ENCODE measurements at regions not wholly inside any gene's neighbourhood (a gene's known extent, or its start where the extent isn't known, plus 50 kb on each side); places are given as distances from the start of the nearest gene placed in this dataset.

DNA sequence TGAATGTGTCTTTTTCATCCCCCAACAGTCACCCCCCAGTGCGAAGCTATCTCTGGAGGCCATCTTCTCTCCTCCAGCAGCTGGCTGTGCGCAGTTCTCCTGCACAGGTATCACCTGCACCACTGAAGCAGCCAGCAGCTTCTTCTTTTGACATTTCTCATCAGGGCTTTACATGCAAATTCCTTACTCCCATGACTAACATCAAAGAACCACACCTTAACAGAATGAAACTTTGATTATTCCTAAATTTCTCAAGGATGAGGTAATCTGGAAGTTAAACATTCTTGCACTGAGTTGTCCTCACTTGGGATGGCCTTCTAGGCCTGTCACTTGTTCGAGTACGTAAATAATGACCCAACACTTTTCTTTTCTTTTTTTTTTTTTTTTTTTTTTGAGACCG, 291.6 kb upstream of the HSFY2 start:
- TF ChIP-seq RAD21 (IDR thresholded peaks at IDR 0.05) = no peak
- no peak for TF ChIP-seq CTCF (IDR thresholded peaks at IDR 0.05; ENCODE audit: low read depth, low read length, missing input control)
- TF ChIP-seq MAX (IDR thresholded peaks at IDR 0.05) = no peak
- TF ChIP-seq YY1 (IDR thresholded peaks at IDR 0.05) = no peak
- TF ChIP-seq HNF4G (IDR thresholded peaks at IDR 0.05) = no peak
- TF ChIP-seq TAF1 (conservative IDR thresholded peaks at IDR 0.05) = no peak
- TF ChIP-seq, protein P1, sequence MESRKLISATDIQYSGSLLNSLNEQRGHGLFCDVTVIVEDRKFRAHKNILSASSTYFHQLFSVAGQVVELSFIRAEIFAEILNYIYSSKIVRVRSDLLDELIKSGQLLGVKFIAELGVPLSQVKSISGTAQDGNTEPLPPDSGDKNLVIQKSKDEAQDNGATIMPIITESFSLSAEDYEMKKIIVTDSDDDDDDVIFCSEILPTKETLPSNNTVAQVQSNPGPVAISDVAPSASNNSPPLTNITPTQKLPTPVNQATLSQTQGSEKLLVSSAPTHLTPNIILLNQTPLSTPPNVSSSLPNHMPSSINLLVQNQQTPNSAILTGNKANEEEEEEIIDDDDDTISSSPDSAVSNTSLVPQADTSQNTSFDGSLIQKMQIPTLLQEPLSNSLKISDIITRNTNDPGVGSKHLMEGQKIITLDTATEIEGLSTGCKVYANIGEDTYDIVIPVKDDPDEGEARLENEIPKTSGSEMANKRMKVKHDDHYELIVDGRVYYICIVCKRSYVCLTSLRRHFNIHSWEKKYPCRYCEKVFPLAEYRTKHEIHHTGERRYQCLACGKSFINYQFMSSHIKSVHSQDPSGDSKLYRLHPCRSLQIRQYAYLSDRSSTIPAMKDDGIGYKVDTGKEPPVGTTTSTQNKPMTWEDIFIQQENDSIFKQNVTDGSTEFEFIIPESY (IDR thresholded peaks at IDR 0.05) = no peak
- TF ChIP-seq, protein P2, sequence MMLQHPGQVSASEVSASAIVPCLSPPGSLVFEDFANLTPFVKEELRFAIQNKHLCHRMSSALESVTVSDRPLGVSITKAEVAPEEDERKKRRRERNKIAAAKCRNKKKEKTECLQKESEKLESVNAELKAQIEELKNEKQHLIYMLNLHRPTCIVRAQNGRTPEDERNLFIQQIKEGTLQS (IDR thresholded peaks at IDR 0.05) = no peak
- no peak for TF ChIP-seq HNF4A (conservative IDR thresholded peaks at IDR 0.05)
- TF ChIP-seq, protein P3, sequence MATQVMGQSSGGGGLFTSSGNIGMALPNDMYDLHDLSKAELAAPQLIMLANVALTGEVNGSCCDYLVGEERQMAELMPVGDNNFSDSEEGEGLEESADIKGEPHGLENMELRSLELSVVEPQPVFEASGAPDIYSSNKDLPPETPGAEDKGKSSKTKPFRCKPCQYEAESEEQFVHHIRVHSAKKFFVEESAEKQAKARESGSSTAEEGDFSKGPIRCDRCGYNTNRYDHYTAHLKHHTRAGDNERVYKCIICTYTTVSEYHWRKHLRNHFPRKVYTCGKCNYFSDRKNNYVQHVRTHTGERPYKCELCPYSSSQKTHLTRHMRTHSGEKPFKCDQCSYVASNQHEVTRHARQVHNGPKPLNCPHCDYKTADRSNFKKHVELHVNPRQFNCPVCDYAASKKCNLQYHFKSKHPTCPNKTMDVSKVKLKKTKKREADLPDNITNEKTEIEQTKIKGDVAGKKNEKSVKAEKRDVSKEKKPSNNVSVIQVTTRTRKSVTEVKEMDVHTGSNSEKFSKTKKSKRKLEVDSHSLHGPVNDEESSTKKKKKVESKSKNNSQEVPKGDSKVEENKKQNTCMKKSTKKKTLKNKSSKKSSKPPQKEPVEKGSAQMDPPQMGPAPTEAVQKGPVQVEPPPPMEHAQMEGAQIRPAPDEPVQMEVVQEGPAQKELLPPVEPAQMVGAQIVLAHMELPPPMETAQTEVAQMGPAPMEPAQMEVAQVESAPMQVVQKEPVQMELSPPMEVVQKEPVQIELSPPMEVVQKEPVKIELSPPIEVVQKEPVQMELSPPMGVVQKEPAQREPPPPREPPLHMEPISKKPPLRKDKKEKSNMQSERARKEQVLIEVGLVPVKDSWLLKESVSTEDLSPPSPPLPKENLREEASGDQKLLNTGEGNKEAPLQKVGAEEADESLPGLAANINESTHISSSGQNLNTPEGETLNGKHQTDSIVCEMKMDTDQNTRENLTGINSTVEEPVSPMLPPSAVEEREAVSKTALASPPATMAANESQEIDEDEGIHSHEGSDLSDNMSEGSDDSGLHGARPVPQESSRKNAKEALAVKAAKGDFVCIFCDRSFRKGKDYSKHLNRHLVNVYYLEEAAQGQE (IDR thresholded peaks at IDR 0.05) = no peak
- TF ChIP-seq SP1 (IDR thresholded peaks at IDR 0.05) = no peak
- no peak for TF ChIP-seq GABPA (IDR thresholded peaks at IDR 0.05 in 1 of 2, conservative IDR thresholded peaks at IDR 0.05 in 1 of 2)
- TF ChIP-seq EGR1 (IDR thresholded peaks at IDR 0.05; ENCODE audit: low read depth in 2 of 2) = no peak

All from liver (tissue), 3 donors.